Mucosa of rectum (tissue), 2 donors: ENCODE measurements at regions not wholly inside any gene's neighbourhood (a gene's known extent, or its start where the extent isn't known, plus 50 kb on each side); places are given as distances from the start of the nearest gene placed in this dataset.

Experiments
- H3K27ac ChIP-seq, 2 donors: one replicate each; pipeline ENCODE4 v1.7.0; 2013; ENCODE audit warnings: inconsistent platforms in 2 of 2, low read depth in 2 of 2, low read length in 2 of 2
- H3K27me3 ChIP-seq, 2 donors: one replicate each; pipeline ENCODE4 v1.7.0; 2013; ENCODE audit warnings: low read length in 2 of 2; ENCODE audit not compliant: control insufficient read depth in 2 of 2, insufficient read depth in 2 of 2
- H3K36me3 ChIP-seq, 2 donors: one replicate each; pipeline ENCODE4 v1.7.0; 2013; ENCODE audit warnings: low read length in 2 of 2; ENCODE audit not compliant: control insufficient read depth in 2 of 2, insufficient read depth in 2 of 2
- H3K4me1 ChIP-seq, 2 donors: one replicate each; pipeline ENCODE4 v1.7.0; 2013; ENCODE audit warnings: low read length in 2 of 2, mild to moderate bottlenecking in 1 of 2; ENCODE audit not compliant: control insufficient read depth in 2 of 2, insufficient read depth in 2 of 2
- H3K4me3 ChIP-seq, 2 donors: one replicate each; pipeline ENCODE4 v1.7.0; 2013; ENCODE audit warnings: low read length in 2 of 2
- H3K9ac ChIP-seq, 2 donors: one replicate each; pipeline ENCODE4 v1.7.0; 2013; ENCODE audit warnings: low read length in 2 of 2, low read depth in 1 of 2, mild to moderate bottlenecking in 1 of 2
- H3K9me3 ChIP-seq, 2 donors: one replicate each; pipeline ENCODE4 v1.7.0; 2013; ENCODE audit warnings: low read length in 2 of 2; ENCODE audit not compliant: control insufficient read depth in 2 of 2
- donor health status: healthy.
- donor health status: Normal muscosa, but diverticular disease.

DNA sequence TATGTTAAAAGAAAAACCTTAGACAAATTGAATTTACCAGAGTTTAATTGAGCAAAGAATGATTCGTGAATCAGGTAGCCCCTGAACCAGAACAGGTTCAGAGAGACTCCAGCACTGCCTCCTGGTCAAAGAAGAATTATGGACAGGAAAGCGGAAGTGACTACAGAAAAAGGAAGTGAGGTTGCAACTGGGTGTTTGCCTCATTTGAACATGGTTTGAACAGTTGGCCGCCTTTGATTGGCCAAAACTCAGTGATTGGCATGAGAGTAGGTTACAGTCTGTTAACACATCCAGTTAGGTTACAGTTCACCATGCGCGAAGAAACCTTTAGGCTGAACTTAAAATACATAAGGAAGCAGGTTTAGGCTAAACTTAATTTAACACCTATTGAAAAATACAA lies 248.8 kb downstream of the TFAP2A start:
- Histone ChIP-seq H3K36me3 (no peaks in the 10 kb centered on the region), H3K4me1 (no peaks in the 10 kb centered on the region), H3K27ac (no peak overlapping the region), H3K9me3 (no peaks in the 10 kb centered on the region), H3K4me3 (no peak overlapping the region), H3K27me3 (no peaks in the 10 kb centered on the region), H3K9ac (no peak overlapping the region)

DNA sequence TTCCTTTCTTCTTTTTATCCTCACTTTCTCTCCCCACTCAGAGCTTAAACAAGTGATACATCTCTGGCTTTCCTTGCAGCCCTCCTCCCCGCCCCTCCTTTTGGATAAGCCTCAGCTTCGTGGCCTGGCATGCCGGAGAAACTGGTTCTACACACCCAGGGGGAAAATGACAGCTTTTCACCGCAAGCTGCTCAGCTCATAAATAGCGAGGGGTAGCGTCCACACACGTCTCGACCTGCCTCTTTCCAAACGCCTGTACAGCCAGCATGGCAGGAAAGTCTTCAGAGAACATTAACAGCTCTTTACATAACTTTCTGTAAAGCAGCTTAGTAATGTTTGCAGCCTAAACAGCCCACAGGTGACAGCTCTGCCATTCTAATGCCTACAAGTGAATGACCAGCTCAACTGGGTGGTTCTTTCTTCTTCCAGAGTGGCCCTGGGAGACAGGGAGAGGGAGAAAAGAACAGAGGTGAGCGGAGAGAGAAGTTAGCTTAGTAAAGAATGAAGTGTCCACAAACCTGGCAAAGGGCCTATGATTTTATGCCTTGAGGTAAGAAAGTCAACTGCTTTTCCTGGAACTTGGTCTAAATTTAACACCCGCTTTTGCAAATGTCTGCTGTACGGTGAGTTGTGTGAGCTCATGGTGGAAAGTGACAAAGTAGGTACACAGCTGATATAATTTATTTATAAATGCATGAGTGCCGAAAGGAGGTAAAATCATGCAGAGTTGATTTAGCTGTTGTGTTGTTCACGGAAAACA lies 251.5 kb downstream of the TFAP2A start:
- H3K9ac ChIP-seq: no peak overlapping the region
- no peaks in the 10 kb centered on the region for H3K4me1 ChIP-seq
- no peak overlapping the region for H3K27ac ChIP-seq
- no peaks in the 10 kb centered on the region for H3K36me3 ChIP-seq
- no peaks in the 10 kb centered on the region for H3K27me3 ChIP-seq
- no peak overlapping the region for H3K4me3 ChIP-seq
- no peaks in the 10 kb centered on the region for H3K9me3 ChIP-seq

DNA sequence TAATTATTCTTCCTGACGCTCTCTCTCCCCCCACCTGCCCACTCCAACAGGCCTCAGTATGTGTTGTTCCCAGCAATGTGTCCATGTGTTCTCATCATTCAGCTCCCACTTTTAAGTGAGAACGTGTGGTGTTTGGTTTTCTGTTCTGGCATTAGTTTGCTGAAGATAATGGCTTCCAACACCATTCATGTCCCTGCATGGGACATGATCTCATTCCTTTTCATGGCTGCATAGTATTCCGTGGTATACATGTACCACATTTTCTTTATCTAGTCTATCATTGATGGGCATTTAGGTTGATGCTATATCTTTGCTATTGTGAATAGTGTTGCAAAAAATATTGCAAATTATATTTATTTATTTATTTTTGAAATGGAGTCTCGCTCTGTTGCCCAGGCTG lies 258.0 kb downstream of the TFAP2A start:
- no peak overlapping the region for H3K27ac ChIP-seq
- no peaks in the 10 kb centered on the region for H3K27me3 ChIP-seq
- H3K4me3 ChIP-seq: no peak overlapping the region
- no peaks in the 10 kb centered on the region for H3K9me3 ChIP-seq
- no peaks in the 10 kb centered on the region for H3K4me1 ChIP-seq
- H3K9ac ChIP-seq: no peak overlapping the region
- no peaks in the 10 kb centered on the region for H3K36me3 ChIP-seq

DNA sequence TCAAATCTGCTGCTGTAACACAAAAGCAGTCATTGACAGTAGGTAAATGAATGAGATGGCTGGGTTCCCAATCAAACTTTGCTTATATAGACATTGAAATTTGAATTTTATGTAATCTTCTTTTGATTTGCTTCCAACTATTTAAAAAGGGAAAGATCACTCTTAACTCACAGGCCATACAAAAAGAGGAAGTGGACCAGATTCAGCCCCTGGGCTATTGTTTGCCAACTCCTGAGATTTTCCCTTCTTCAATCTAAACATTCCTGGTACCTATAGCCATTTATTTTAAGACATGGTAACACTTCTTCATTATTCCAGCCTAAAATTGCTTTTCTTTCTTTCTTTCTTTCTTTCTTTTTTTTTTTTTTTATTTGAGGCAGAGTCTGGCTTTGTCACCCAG lies 260.6 kb downstream of the TFAP2A start:
- Histone ChIP-seq H3K9me3 (no peaks in the 10 kb centered on the region), H3K4me3 (no peak overlapping the region), H3K36me3 (no peaks in the 10 kb centered on the region), H3K4me1 (no peaks in the 10 kb centered on the region), H3K9ac (no peak overlapping the region), H3K27me3 (no peaks in the 10 kb centered on the region), H3K27ac (no peak overlapping the region)

DNA sequence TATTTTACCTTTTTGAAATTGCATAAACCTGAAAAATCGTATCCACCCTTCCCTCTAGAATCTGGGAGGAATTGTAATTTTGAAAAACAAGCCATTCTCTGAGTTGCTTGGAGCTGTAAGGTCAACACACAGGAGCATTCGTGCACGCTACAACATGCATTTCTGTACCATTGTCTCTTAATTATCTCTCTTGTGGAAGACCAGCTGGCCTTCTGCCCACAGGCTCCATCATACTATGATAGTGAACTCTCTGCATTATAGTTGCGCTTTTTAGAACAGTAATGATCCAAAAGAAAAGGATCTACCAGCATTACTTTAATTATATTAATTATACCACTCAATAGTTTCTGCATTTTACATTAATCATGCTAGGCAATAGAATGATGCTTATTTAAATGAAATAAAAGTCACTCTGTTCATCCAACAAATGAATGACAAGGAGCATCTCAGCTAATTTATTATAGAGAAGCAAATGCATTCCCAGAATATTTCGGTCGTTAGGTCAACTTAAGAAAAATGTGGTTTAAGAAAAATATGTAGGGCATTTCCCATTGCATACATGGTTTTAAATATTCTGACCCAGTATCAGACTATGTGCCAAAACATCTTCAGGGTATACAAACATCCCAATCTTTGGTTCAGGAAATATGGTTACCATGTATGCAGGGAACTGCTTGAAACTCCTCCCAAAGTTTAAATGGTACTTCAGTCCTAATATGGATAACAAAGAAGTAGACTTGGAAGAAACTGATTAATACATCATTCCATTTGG lies 263.5 kb downstream of the TFAP2A start:
- Histone ChIP-seq H3K27me3 (no peaks in the 10 kb centered on the region), H3K9ac (no peak overlapping the region), H3K9me3 (no peaks in the 10 kb centered on the region), H3K4me3 (no peak overlapping the region), H3K4me1 (no peaks in the 10 kb centered on the region), H3K27ac (no peak overlapping the region), H3K36me3 (no peaks in the 10 kb centered on the region)

DNA sequence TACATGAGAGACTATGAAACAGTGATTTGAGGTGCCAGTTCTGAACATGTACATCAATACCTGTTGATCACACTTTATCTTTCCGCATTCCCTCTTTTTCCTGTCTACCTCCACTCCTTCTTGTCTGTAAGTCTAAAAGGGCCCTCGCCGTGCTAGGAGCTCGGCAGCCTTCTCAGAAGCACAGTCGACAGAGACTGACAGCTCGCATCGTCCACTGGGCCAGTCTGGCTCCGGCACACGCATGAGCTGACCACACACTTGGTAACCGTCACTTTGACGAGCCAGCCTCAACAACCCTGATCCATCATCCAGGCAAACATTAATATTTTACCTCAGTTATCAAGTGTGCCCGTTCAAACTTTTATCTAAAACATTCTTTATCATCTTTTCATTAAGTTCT lies 265.3 kb downstream of the TFAP2A start:
- no peak overlapping the region for H3K27ac ChIP-seq
- no peaks in the 10 kb centered on the region for H3K9me3 ChIP-seq
- H3K9ac ChIP-seq: no peak overlapping the region

DNA sequence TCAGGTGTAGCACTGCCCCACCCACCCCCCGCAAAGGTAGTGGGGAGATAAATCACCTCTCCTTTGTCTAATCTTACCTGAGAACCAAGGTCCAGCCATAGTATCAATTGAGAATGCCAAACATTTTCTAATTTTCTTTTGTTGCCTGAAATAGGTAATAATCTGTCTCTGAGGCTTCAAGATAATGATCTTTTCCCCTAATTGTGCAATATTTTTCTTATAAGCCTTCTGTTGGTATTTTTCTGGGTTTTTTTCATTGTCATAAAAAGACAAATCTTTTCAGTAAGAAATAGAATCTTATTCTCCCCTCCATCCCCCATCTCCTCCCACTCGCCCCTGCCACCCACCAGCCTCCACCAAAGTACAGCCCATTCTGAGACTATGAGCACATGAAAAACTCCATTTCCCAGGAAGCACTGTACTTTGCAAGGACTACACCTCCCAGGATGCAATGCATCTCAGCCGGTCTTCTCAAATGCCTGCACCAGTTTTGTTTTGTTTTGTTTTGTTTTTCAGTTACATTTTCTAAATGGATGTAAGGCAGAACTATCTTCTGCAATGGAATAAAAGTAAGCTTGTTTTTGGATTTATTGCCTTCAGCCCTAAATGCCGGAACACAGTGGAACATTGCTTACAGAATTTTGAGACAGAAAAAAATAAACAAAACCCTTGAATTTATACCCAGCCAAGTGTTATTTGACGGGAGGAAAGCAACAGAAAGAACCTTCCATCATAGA lies 268.0 kb downstream of the TFAP2A start:
- Histone ChIP-seq H3K27ac (no peak overlapping the region), H3K9me3 (no peaks in the 10 kb centered on the region), H3K9ac (no peak overlapping the region), H3K4me1 (no peaks in the 10 kb centered on the region), H3K36me3 (no peaks in the 10 kb centered on the region), H3K27me3 (no peaks in the 10 kb centered on the region), H3K4me3 (peak overlapping the region; percentile 28 to 56)

More for the DNA sequence above, 265.3 kb downstream of the TFAP2A start:
- no peaks in the 10 kb centered on the region for H3K36me3 ChIP-seq
- H3K4me1 ChIP-seq: no peaks in the 10 kb centered on the region
- H3K4me3 ChIP-seq: no peak overlapping the region
- no peaks in the 10 kb centered on the region for H3K27me3 ChIP-seq

DNA sequence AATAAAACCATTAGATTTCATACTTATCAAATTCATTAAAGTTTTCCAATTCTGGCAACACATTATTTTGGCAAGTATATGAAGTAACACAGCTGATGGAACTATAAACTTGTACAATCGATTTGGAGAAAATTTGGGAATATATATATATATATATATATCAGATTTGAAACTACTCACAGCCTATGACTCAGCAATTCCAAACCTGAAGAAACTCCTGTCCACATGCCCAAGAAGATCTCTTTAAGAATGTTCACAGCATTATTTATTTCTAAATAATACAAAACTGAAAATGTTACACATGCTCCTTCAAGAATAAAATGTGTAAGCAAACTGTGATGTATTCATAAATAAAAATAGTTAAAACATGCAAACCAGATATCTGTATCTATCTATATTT lies 270.1 kb downstream of the TFAP2A start:
- H3K27ac ChIP-seq: no peak overlapping the region
- no peaks in the 10 kb centered on the region for H3K9me3 ChIP-seq
- no peak overlapping the region for H3K9ac ChIP-seq
- H3K36me3 ChIP-seq: no peaks in the 10 kb centered on the region
- H3K4me3 ChIP-seq: no peak overlapping the region
- H3K27me3 ChIP-seq: no peaks in the 10 kb centered on the region
- no peaks in the 10 kb centered on the region for H3K4me1 ChIP-seq

DNA sequence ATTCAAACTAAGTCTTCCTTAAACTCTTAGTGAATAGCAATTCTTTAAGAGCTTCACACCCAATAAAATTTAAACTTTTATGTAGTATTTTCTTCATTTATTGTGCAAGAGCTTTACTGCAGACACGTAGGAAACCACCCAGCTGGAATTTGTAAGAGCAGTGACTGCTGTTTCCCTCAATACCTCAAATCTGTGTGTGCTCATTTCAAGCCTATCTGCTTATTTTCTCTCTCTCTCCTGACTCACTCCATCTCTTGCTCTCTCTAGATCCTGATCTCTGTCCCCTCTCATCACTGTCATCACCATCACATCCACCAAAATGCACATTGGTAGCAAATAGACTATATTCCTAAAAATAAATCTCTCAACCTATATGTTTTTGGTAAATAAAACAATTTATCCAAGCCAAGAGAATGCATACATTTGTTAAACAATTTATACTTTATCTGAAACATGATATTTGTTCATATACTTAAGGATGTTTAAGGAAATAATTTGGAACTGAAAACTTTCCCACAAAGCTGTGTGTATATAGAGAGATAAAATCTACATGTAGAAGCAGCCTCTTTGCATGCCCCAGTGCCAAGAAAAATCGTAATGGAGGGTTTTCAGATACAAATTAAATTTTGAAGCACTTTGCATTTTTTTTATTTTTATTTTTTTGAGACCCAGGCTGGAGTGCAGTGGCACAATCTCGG lies 273.0 kb downstream of the TFAP2A start:
- no peaks in the 10 kb centered on the region for H3K27me3 ChIP-seq
- no peaks in the 10 kb centered on the region for H3K36me3 ChIP-seq
- H3K4me3 ChIP-seq: no peak overlapping the region
- no peaks in the 10 kb centered on the region for H3K9me3 ChIP-seq
- H3K9ac ChIP-seq: no peak overlapping the region
- no peaks in the 10 kb centered on the region for H3K4me1 ChIP-seq
- no peak overlapping the region for H3K27ac ChIP-seq
